ENCODE measurements at regions not wholly inside any gene's neighbourhood (a gene's known extent, or its start where the extent isn't known, plus 50 kb on each side); places are given as distances from the start of the nearest gene placed in this dataset.

- no peak for TF ChIP-seq CTCF (IDR thresholded peaks at IDR 0.05)
- TF ChIP-seq POLR2A (IDR thresholded peaks at IDR 0.05), result no peak
- no peak for TF ChIP-seq POLR2AphosphoS5 (IDR thresholded peaks at IDR 0.05)
- TF ChIP-seq EP300 (IDR thresholded peaks at IDR 0.05; ENCODE audit: low read depth), result no peak
Observed at GRCh38 chrY:21028506-21028905, 272.6 kb downstream of the RPS4Y2 start.
